WTC11 (cell line): ENCODE measurements at regions not wholly inside any gene's neighbourhood (a gene's known extent, or its start where the extent isn't known, plus 50 kb on each side); places are given as distances from the start of the nearest gene placed in this dataset.

Experiments used
- ATAC-seq: fragments of 200-7000 bp; cut with Tn5 transposase; 2 replicates; pipeline ENCODE4 v1.10.0; 2021; ENCODE audit warnings: mild to moderate bottlenecking, moderate library complexity
- CTCF ChIA-PET: fragments of 300-600 bp; sonication (Branson Sonifier 250); formaldehyde crosslinking; loops from one replicate; lab custom pipeline; 2021; ENCODE audit warnings: antibody characterized with exemption; lab: Charles Lee
- POLR2A ChIA-PET: fragments of 350-600 bp; sonication (Branson Sonifier 250); formaldehyde crosslinking; loops from one replicate; lab custom pipeline; 2021; ENCODE audit warnings: antibody characterized with exemption; lab: Charles Lee
- DNase-seq: peaks from one replicate; pipeline ENCODE4 v3.0.0; 2021; ENCODE audit warnings: low spot score
- H3K27ac Mint-ChIP-seq: 2 replicates; pipeline ENCODE4 v1.8.0; 2021; ENCODE audit warnings: mixed read lengths
- H3K27me3 Mint-ChIP-seq: 2 replicates; pipeline ENCODE4 v1.8.0; 2021; ENCODE audit warnings: low read depth, mild to moderate bottlenecking, moderate library complexity, mixed read lengths
- H3K36me3 Mint-ChIP-seq: 2 replicates; pipeline ENCODE4 v1.8.0; 2021; ENCODE audit warnings: mixed read lengths
- H3K4me1 Mint-ChIP-seq: 2 replicates; pipeline ENCODE4 v1.8.0; 2022; ENCODE audit warnings: mixed read lengths
- H3K4me3 Mint-ChIP-seq: 2 replicates; pipeline ENCODE4 v1.8.0; 2021; ENCODE audit warnings: mild to moderate bottlenecking, moderate library complexity, mixed read lengths
- H3K9me3 Mint-ChIP-seq: 2 replicates; pipeline ENCODE4 v1.8.0; 2021; ENCODE audit warnings: mixed read lengths
- AR ChIP-seq: fragments of 250-450 bp; sonication (Bioruptor Pico); IDR thresholded peaks from 2 replicates; pipeline ENCODE4 v1.9.0; 2021; ENCODE audit warnings: mild to moderate bottlenecking
- CBFB ChIP-seq: sonication (generic); formaldehyde crosslinking; IDR thresholded peaks from 2 replicates; pipeline ENCODE4 v1.8.1; 2022; ENCODE audit warnings: mild to moderate bottlenecking, low read depth, missing genetic modification reagents
- FOXK1 ChIP-seq: sonication (generic); formaldehyde crosslinking; IDR thresholded peaks from 2 replicates; pipeline ENCODE4 v1.8.0; 2022; ENCODE audit warnings: mild to moderate bottlenecking, moderate library complexity, missing genetic modification reagents
- FOXP1 ChIP-seq: sonication (generic); formaldehyde crosslinking; IDR thresholded peaks from 2 replicates; pipeline ENCODE4 v1.8.0; 2022; ENCODE audit warnings: missing genetic modification reagents, mild to moderate bottlenecking, moderate library complexity, borderline replicate concordance
- GABPB1 ChIP-seq: sonication (generic); formaldehyde crosslinking; IDR thresholded peaks from 2 replicates; pipeline ENCODE4 v1.8.1; 2023; ENCODE audit warnings: mild to moderate bottlenecking, missing genetic modification reagents
- GTF2I ChIP-seq: fragments of 250-450 bp; sonication (Bioruptor Pico); conservative IDR thresholded peaks from 2 replicates; pipeline ENCODE4 v1.4.0; 2021; ENCODE audit warnings: mild to moderate bottlenecking
- HMGA2 ChIP-seq: fragments of 250-450 bp; sonication (Bioruptor Pico); IDR thresholded peaks from 2 replicates; pipeline ENCODE4 v1.4.0; 2021; ENCODE audit warnings: mild to moderate bottlenecking, moderate library complexity
- MXD4 ChIP-seq: fragments of 250-450 bp; sonication (Bioruptor Pico); IDR thresholded peaks from 2 replicates; pipeline ENCODE4 v1.8.0; 2021; ENCODE audit warnings: mild to moderate bottlenecking, moderate library complexity, borderline replicate concordance
- NFE2L1 ChIP-seq: sonication (generic); formaldehyde crosslinking; IDR thresholded peaks from 2 replicates; pipeline ENCODE4 v1.8.1; 2023; ENCODE audit warnings: missing genetic modification reagents
- SMAD3 ChIP-seq: sonication (generic); formaldehyde crosslinking; IDR thresholded peaks from 2 replicates; pipeline ENCODE4 v1.8.0; 2022; ENCODE audit warnings: missing genetic modification reagents, mild to moderate bottlenecking, borderline replicate concordance
- SOX15 ChIP-seq: fragments of 250-450 bp; sonication (Bioruptor Pico); IDR thresholded peaks from 2 replicates; pipeline ENCODE4 v1.9.0; 2021; ENCODE audit warnings: mild to moderate bottlenecking
- ZNF317 ChIP-seq: sonication (generic); formaldehyde crosslinking; IDR thresholded peaks from 2 replicates; pipeline ENCODE4 v1.8.1; 2023; ENCODE audit warnings: low read depth, mild to moderate bottlenecking, moderate library complexity, missing genetic modification reagents, borderline replicate concordance
- ZNF396 ChIP-seq: fragments of 250-450 bp; sonication (Bioruptor Pico); IDR thresholded peaks from 2 replicates; pipeline ENCODE4 v1.8.0; 2021; ENCODE audit warnings: mild to moderate bottlenecking, moderate library complexity, borderline replicate concordance
- ZNF425 ChIP-seq: fragments of 250-450 bp; sonication (Bioruptor Pico); conservative IDR thresholded peaks from 2 replicates; pipeline ENCODE4 v1.9.0; 2021; ENCODE audit warnings: mild to moderate bottlenecking
- ZNF671 ChIP-seq: fragments of 250-450 bp; sonication (Bioruptor Pico); IDR thresholded peaks from 2 replicates; pipeline ENCODE4 v1.8.0; 2021; ENCODE audit warnings: mild to moderate bottlenecking
- TF ChIP-seq, protein P1 (sequence below): sonication (generic); formaldehyde crosslinking; IDR thresholded peaks from 2 replicates; pipeline ENCODE4 v1.8.0; 2022; ENCODE audit warnings: mild to moderate bottlenecking, missing genetic modification reagents
- TF ChIP-seq, protein P2 (sequence below): fragments of 200-600 bp; IDR thresholded peaks from 2 replicates; pipeline ENCODE4 v1.8.0; 2022; ENCODE audit warnings: antibody characterized with exemption
- TF ChIP-seq, protein P3 (sequence below): fragments of 250-450 bp; sonication (Bioruptor Pico); IDR thresholded peaks from 2 replicates; pipeline ENCODE4 v2.1.2; 2022; ENCODE audit warnings: mild to moderate bottlenecking, moderate library complexity
- TF ChIP-seq, protein P4 (sequence below): sonication (generic); formaldehyde crosslinking; IDR thresholded peaks from 2 replicates; pipeline ENCODE4 v1.8.1; 2023; ENCODE audit warnings: mild to moderate bottlenecking, missing genetic modification reagents, moderate library complexity
- TF ChIP-seq, protein P5 (sequence below): sonication (generic); formaldehyde crosslinking; IDR thresholded peaks from 2 replicates; pipeline ENCODE4 v1.8.1; 2022; ENCODE audit warnings: low read depth, missing genetic modification reagents, borderline replicate concordance

- TF ChIP-seq NFE2L1 (CRISPR knock-in tag): no peak
- TF ChIP-seq SOX15 (CRISPR knock-in tag): no peak
- TF ChIP-seq ZNF425: no peak
- TF ChIP-seq, protein P1, sequence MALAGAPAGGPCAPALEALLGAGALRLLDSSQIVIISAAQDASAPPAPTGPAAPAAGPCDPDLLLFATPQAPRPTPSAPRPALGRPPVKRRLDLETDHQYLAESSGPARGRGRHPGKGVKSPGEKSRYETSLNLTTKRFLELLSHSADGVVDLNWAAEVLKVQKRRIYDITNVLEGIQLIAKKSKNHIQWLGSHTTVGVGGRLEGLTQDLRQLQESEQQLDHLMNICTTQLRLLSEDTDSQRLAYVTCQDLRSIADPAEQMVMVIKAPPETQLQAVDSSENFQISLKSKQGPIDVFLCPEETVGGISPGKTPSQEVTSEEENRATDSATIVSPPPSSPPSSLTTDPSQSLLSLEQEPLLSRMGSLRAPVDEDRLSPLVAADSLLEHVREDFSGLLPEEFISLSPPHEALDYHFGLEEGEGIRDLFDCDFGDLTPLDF (CRISPR knock-in tag): no peak
- no peak for TF ChIP-seq ZNF671
- no peak for TF ChIP-seq ZNF317 (CRISPR knock-in tag)
- TF ChIP-seq MXD4 (CRISPR knock-in tag): no peak
- no peak for DNase-seq
- H3K36me3 Mint-ChIP-seq: no peaks in the 10 kb centered on the region
- no peak overlapping the region for H3K27ac Mint-ChIP-seq
- H3K27me3 Mint-ChIP-seq: peaks cover 11% of the 10 kb centered on the region
- peaks cover 5% of the 10 kb centered on the region for H3K4me1 Mint-ChIP-seq
- H3K9me3 Mint-ChIP-seq: peaks cover 3% of the 10 kb centered on the region
- ATAC-seq: no peak
- CTCF ChIA-PET: no interaction called here
- POLR2A ChIA-PET: no interaction called here
- H3K4me3 Mint-ChIP-seq: no peak overlapping the region
Measured at GRCh38 chr13:47679401-47679800, 321.7 kb downstream of the SUCLA2 start.

GRCh38 chr13:47678201-47678968, 322.7 kb downstream of the SUCLA2 start:
- H3K4me3 Mint-ChIP-seq: no peak overlapping the region
- H3K27ac Mint-ChIP-seq: no peak overlapping the region
- POLR2A ChIA-PET: no interaction called here
- peaks cover 11% of the 10 kb centered on the region for H3K27me3 Mint-ChIP-seq
- CTCF ChIA-PET: no interaction called here
- DNase-seq: no peak
- no peak for ATAC-seq
- H3K9me3 Mint-ChIP-seq: no peaks in the 10 kb centered on the region
- no peaks in the 10 kb centered on the region for H3K36me3 Mint-ChIP-seq
- peaks cover 5% of the 10 kb centered on the region for H3K4me1 Mint-ChIP-seq
- no peak for TF ChIP-seq GTF2I (CRISPR knock-in tag)
- TF ChIP-seq, protein P1 (CRISPR knock-in tag): no peak
- TF ChIP-seq AR (CRISPR knock-in tag): no peak
- no peak for TF ChIP-seq GABPB1 (CRISPR knock-in tag)
- TF ChIP-seq, protein P2, sequence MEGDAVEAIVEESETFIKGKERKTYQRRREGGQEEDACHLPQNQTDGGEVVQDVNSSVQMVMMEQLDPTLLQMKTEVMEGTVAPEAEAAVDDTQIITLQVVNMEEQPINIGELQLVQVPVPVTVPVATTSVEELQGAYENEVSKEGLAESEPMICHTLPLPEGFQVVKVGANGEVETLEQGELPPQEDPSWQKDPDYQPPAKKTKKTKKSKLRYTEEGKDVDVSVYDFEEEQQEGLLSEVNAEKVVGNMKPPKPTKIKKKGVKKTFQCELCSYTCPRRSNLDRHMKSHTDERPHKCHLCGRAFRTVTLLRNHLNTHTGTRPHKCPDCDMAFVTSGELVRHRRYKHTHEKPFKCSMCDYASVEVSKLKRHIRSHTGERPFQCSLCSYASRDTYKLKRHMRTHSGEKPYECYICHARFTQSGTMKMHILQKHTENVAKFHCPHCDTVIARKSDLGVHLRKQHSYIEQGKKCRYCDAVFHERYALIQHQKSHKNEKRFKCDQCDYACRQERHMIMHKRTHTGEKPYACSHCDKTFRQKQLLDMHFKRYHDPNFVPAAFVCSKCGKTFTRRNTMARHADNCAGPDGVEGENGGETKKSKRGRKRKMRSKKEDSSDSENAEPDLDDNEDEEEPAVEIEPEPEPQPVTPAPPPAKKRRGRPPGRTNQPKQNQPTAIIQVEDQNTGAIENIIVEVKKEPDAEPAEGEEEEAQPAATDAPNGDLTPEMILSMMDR: no peak
- TF ChIP-seq, protein P3, sequence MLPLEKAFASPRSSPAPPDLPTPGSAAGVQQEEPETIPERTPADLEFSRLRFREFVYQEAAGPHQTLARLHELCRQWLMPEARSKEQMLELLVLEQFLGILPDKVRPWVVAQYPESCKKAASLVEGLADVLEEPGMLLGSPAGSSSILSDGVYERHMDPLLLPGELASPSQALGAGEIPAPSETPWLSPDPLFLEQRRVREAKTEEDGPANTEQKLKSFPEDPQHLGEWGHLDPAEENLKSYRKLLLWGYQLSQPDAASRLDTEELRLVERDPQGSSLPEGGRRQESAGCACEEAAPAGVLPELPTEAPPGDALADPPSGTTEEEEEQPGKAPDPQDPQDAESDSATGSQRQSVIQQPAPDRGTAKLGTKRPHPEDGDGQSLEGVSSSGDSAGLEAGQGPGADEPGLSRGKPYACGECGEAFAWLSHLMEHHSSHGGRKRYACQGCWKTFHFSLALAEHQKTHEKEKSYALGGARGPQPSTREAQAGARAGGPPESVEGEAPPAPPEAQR (CRISPR knock-in tag): no peak
- TF ChIP-seq SMAD3: no peak
- TF ChIP-seq HMGA2: no peak
- no peak for TF ChIP-seq FOXP1
- TF ChIP-seq, protein P4, sequence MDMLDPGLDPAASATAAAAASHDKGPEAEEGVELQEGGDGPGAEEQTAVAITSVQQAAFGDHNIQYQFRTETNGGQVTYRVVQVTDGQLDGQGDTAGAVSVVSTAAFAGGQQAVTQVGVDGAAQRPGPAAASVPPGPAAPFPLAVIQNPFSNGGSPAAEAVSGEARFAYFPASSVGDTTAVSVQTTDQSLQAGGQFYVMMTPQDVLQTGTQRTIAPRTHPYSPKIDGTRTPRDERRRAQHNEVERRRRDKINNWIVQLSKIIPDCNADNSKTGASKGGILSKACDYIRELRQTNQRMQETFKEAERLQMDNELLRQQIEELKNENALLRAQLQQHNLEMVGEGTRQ (CRISPR knock-in tag): no peak
- TF ChIP-seq, protein P5, sequence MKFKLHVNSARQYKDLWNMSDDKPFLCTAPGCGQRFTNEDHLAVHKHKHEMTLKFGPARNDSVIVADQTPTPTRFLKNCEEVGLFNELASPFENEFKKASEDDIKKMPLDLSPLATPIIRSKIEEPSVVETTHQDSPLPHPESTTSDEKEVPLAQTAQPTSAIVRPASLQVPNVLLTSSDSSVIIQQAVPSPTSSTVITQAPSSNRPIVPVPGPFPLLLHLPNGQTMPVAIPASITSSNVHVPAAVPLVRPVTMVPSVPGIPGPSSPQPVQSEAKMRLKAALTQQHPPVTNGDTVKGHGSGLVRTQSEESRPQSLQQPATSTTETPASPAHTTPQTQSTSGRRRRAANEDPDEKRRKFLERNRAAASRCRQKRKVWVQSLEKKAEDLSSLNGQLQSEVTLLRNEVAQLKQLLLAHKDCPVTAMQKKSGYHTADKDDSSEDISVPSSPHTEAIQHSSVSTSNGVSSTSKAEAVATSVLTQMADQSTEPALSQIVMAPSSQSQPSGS (CRISPR knock-in tag): no peak
- no peak for TF ChIP-seq FOXK1 (CRISPR knock-in tag)
- no peak for TF ChIP-seq CBFB (CRISPR knock-in tag)
- TF ChIP-seq ZNF396 (CRISPR knock-in tag): no peak
